ENCODE measurements at regions not wholly inside any gene's neighbourhood (a gene's known extent, or its start where the extent isn't known, plus 50 kb on each side); places are given as distances from the start of the nearest gene placed in this dataset.

DNA sequence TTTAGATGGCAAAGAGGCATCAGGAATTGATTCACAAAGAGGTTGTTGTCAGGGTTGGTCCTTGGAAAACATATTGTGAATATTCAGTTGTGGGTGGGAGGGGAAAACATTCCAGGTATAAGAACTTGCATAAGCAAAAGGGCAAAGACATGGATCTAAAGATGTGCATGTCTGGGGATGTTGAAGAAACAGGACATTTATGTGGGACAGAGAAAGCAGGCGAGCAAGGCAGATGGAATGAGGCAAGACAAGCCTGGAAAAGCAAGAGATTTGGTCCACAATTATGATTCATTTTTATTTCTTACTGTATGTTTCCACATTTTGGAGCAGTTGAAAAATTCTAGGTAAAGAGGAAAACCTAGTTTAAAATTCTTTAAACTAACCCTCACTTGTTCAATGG is 134.9 kb upstream of the CXXC4 start:
- intact Hi-C loops (cut with micrococcal nuclease): no loop called here

DNA sequence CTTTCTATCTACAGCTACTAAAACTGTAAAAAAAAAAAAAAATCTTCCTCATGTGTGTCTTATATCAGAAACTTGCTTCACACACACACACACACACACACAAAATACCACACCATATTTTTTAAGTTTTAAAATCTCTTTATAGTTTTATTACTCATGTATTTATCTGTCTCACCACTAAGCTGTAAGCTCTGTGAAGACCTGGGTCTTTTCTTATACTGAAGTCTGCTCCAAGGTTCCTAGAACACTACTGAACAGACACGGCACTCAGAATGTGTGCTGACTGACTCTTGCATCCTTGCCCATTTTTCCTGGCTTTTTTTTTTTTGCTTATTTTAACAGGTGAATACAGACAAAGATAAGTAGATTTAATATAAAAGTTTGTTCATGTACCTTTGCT is 135.6 kb upstream of the CXXC4 start:
- Histone ChIP-seq H2AFZ (ENCODE audit: insufficient read depth, low read depth, low read length, poor library complexity, severe bottlenecking) (no peak overlapping the region), H3K4me1 (ENCODE audit: control insufficient read depth in 2 of 2, insufficient read depth in 2 of 2, low read length in 2 of 2) (no peaks in the 10 kb centered on the region), H3K27ac (ENCODE audit: low read length in 2 of 2) (no peak overlapping the region), H3K79me2 (ENCODE audit: control insufficient read depth, insufficient read depth, low read length) (no peaks in the 10 kb centered on the region), H3K27me3 (replicated peaks in 1 of 4; ENCODE audit: control extremely low read depth in 1 of 4, control insufficient read depth in 3 of 4, insufficient read depth in 4 of 4, low read length in 3 of 4) (no peaks in the 10 kb centered on the region), H4K20me1 (ENCODE audit: control insufficient read depth, insufficient read depth, low read length, poor library complexity, severe bottlenecking) (no peaks in the 10 kb centered on the region), H3K36me3 (replicated peaks in 1 of 2; ENCODE audit: control extremely low read depth in 1 of 2, control insufficient read depth in 1 of 2, extremely low read depth in 1 of 2, insufficient read depth in 2 of 2, low read length in 1 of 2) (no peaks in the 10 kb centered on the region), H3K4me3 (ENCODE audit: control extremely low read depth in 1 of 5, extremely low read depth in 1 of 5, insufficient read depth in 1 of 5, low read depth in 2 of 5, low read length in 4 of 5) (no peak overlapping the region), H3K9ac (ENCODE audit: low read length) (no peak overlapping the region), H3K9me3 (ENCODE audit: control extremely low read depth in 1 of 3, control insufficient read depth in 2 of 3, insufficient read depth in 1 of 3, low read length in 2 of 3) (no peaks in the 10 kb centered on the region), H3K4me2 (replicated peaks; ENCODE audit: low read depth, low read length, poor library complexity, severe bottlenecking) (no peak overlapping the region)
- CTCF ChIA-PET: no interaction called here
- TF ChIP-seq, protein P1, sequence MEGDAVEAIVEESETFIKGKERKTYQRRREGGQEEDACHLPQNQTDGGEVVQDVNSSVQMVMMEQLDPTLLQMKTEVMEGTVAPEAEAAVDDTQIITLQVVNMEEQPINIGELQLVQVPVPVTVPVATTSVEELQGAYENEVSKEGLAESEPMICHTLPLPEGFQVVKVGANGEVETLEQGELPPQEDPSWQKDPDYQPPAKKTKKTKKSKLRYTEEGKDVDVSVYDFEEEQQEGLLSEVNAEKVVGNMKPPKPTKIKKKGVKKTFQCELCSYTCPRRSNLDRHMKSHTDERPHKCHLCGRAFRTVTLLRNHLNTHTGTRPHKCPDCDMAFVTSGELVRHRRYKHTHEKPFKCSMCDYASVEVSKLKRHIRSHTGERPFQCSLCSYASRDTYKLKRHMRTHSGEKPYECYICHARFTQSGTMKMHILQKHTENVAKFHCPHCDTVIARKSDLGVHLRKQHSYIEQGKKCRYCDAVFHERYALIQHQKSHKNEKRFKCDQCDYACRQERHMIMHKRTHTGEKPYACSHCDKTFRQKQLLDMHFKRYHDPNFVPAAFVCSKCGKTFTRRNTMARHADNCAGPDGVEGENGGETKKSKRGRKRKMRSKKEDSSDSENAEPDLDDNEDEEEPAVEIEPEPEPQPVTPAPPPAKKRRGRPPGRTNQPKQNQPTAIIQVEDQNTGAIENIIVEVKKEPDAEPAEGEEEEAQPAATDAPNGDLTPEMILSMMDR (IDR thresholded peaks at IDR 0.05): no peak
- TF ChIP-seq EZH2 (IDR thresholded peaks at IDR 0.05; ENCODE audit: borderline replicate concordance, insufficient read depth, low read depth, low read length, poor library complexity, severe bottlenecking): no peak
- WGBS (ENCODE audit: insufficient coverage): no CpG with 5 or more reads among the region's 1 CpG
- DNase-seq: no peak
- no peaks in the 10 kb centered on the region for H3K9me3 Mint-ChIP-seq (ENCODE audit: insufficient read depth)
- no peak for ATAC-seq (ENCODE audit: low read depth)
- H3K4me1 Mint-ChIP-seq: no peaks in the 10 kb centered on the region
- intact Hi-C loops (cut with micrococcal nuclease): no loop called here
- no peak overlapping the region for H3K4me3 Mint-ChIP-seq
- POLR2A ChIA-PET: no interaction called here
- no peak overlapping the region for H3K27ac Mint-ChIP-seq
- H3K27me3 Mint-ChIP-seq: no peaks in the 10 kb centered on the region

More for the DNA sequence above, 134.9 kb upstream of the CXXC4 start:
- no peaks in the 10 kb centered on the region for H3K79me2 ChIP-seq (ENCODE audit: control insufficient read depth, insufficient read depth, low read length)
- no peaks in the 10 kb centered on the region for H3K9me3 Mint-ChIP-seq (ENCODE audit: insufficient read depth)
- ChIA-PET CTCF (no interaction called here), POLR2A (no interaction called here)
- H3K4me1 ChIP-seq (ENCODE audit: control insufficient read depth in 2 of 2, insufficient read depth in 2 of 2, low read length in 2 of 2): no peaks in the 10 kb centered on the region
- H3K4me3 Mint-ChIP-seq: no peak overlapping the region
- no peak overlapping the region for H3K27ac ChIP-seq (ENCODE audit: low read length in 2 of 2)
- no peaks in the 10 kb centered on the region for H3K36me3 ChIP-seq (replicated peaks in 1 of 2; ENCODE audit: control extremely low read depth in 1 of 2, control insufficient read depth in 1 of 2, extremely low read depth in 1 of 2, insufficient read depth in 2 of 2, low read length in 1 of 2)
- H3K9ac ChIP-seq (ENCODE audit: low read length): no peak overlapping the region
- H3K27ac Mint-ChIP-seq: no peak overlapping the region
- H3K27me3 ChIP-seq (replicated peaks in 1 of 4; ENCODE audit: control extremely low read depth in 1 of 4, control insufficient read depth in 3 of 4, insufficient read depth in 4 of 4, low read length in 3 of 4): no peaks in the 10 kb centered on the region
- H4K20me1 ChIP-seq (ENCODE audit: control insufficient read depth, insufficient read depth, low read length, poor library complexity, severe bottlenecking): no peaks in the 10 kb centered on the region
- ATAC-seq (ENCODE audit: low read depth) (no peak), DNase-seq (no peak)
- H3K9me3 ChIP-seq (ENCODE audit: control extremely low read depth in 1 of 3, control insufficient read depth in 2 of 3, insufficient read depth in 1 of 3, low read length in 2 of 3): no peaks in the 10 kb centered on the region
- no peak overlapping the region for H2AFZ ChIP-seq (ENCODE audit: insufficient read depth, low read depth, low read length, poor library complexity, severe bottlenecking)
- H3K27me3 Mint-ChIP-seq: no peaks in the 10 kb centered on the region
- no peak overlapping the region for H3K4me2 ChIP-seq (replicated peaks; ENCODE audit: low read depth, low read length, poor library complexity, severe bottlenecking)
- H3K4me1 Mint-ChIP-seq: no peaks in the 10 kb centered on the region
- H3K4me3 ChIP-seq (ENCODE audit: control extremely low read depth in 1 of 5, extremely low read depth in 1 of 5, insufficient read depth in 1 of 5, low read depth in 2 of 5, low read length in 4 of 5): no peak overlapping the region
- no CpG with 5 or more reads among the region's 1 CpG for WGBS (ENCODE audit: insufficient coverage)
- TF ChIP-seq, protein P1 (IDR thresholded peaks at IDR 0.05): no peak
- TF ChIP-seq EZH2 (IDR thresholded peaks at IDR 0.05; ENCODE audit: borderline replicate concordance, insufficient read depth, low read depth, low read length, poor library complexity, severe bottlenecking): no peak
